GM19043 (cell line): ENCODE measurements at regions not wholly inside any gene's neighbourhood (a gene's known extent, or its start where the extent isn't known, plus 50 kb on each side); places are given as distances from the start of the nearest gene placed in this dataset.
A peak's percentile ranks its signal among the peaks of the same experiment; 100 is the strongest.

Source experiments
- ATAC-seq: cut with Tn5 transposase; IDR thresholded peaks from one replicate; pipeline ENCODE4 v1.9.1; 2021; ENCODE audit warnings: low read depth; ENCODE audit not compliant: unreplicated experiment

- ATAC-seq: no peak
Observed at GRCh38 chr4:35918491-35918977, 325.8 kb downstream of the ARAP2 start.

- ATAC-seq: peak; percentile 92
Observed at GRCh38 chr4:35925806-35926205, 318.5 kb downstream of the ARAP2 start.

GRCh38 chr4:35926788-35927187 lies 317.5 kb downstream of the ARAP2 start:
- no peak for ATAC-seq

GRCh38 chr4:35933901-35934300 lies 310.4 kb downstream of the ARAP2 start:
- ATAC-seq: no peak

- ATAC-seq: no peak
Observed at GRCh38 chr4:35934320-35934981, 309.9 kb downstream of the ARAP2 start.

GRCh38 chr4:35938936-35939335 lies 305.4 kb downstream of the ARAP2 start:
- ATAC-seq: no peak

GRCh38 chr4:35939751-35940150 lies 304.6 kb downstream of the ARAP2 start:
- ATAC-seq: no peak

- ATAC-seq: no peak
Observed at GRCh38 chr4:35942092-35942491, 302.2 kb downstream of the ARAP2 start.

- no peak for ATAC-seq
Observed at GRCh38 chr4:35943606-35944005, 300.7 kb downstream of the ARAP2 start.

GRCh38 chr4:35948171-35948570 lies 296.1 kb downstream of the ARAP2 start:
- no peak for ATAC-seq

GRCh38 chr4:35950442-35950841 lies 293.9 kb downstream of the ARAP2 start:
- ATAC-seq: no peak

- no peak for ATAC-seq
Observed at GRCh38 chr4:35952751-35953150, 291.6 kb downstream of the ARAP2 start.

GRCh38 chr4:35963383-35963782 lies 280.9 kb downstream of the ARAP2 start:
- no peak for ATAC-seq

- ATAC-seq: no peak
Observed at GRCh38 chr4:35963974-35964515, 280.3 kb downstream of the ARAP2 start.

- ATAC-seq: no peak
Observed at GRCh38 chr4:35965300-35965699, 279.0 kb downstream of the ARAP2 start.

- ATAC-seq: no peak
Observed at GRCh38 chr4:35966566-35966965, 277.7 kb downstream of the ARAP2 start.

GRCh38 chr4:35970366-35970960 lies 273.9 kb downstream of the ARAP2 start:
- no peak for ATAC-seq

GRCh38 chr4:35972814-35973213 lies 271.5 kb downstream of the ARAP2 start:
- no peak for ATAC-seq

GRCh38 chr4:35975617-35976355 lies 268.5 kb downstream of the ARAP2 start:
- ATAC-seq: no peak

- ATAC-seq: no peak
Observed at GRCh38 chr4:35978551-35978950, 265.8 kb downstream of the ARAP2 start.

- no peak for ATAC-seq
Observed at GRCh38 chr4:35982318-35982717, 262.0 kb downstream of the ARAP2 start.
